ENCODE measurements at regions not wholly inside any gene's neighbourhood (a gene's known extent, or its start where the extent isn't known, plus 50 kb on each side); places are given as distances from the start of the nearest gene placed in this dataset.

GRCh38 chr3:168427835-168428475 is 332.2 kb upstream of the GOLIM4 start:
- ATAC-seq (no peak), FAIRE-seq (no peak), DNase-seq (ENCODE audit: low spot score) (no peak)
- Histone ChIP-seq H3K27ac (ENCODE audit: extremely low read length, insufficient read depth, low read length) (no peak overlapping the region), H3K27me3 (ENCODE audit: control insufficient read depth in 1 of 2, insufficient read depth in 2 of 2, low read length in 2 of 2) (no peaks in the 10 kb centered on the region), H3K79me2 (ENCODE audit: insufficient read depth, low read length) (no peaks in the 10 kb centered on the region), H3K4me1 (ENCODE audit: insufficient read depth, low read length) (no peaks in the 10 kb centered on the region), H4K20me1 (ENCODE audit: insufficient read depth, low read length) (no peaks in the 10 kb centered on the region), H3K36me3 (replicated peaks in 1 of 2; ENCODE audit: control insufficient read depth in 1 of 2, insufficient read depth in 2 of 2, low read length in 2 of 2) (no peaks in the 10 kb centered on the region), H2AFZ (ENCODE audit: low read length) (no peak overlapping the region), H3K9me3 (ENCODE audit: low read length) (no peaks in the 10 kb centered on the region), H3K4me3 (replicated peaks in 1 of 3; ENCODE audit: insufficient read depth in 1 of 3, low read depth in 2 of 3, low read length in 3 of 3) (no peak overlapping the region), H3K9ac (ENCODE audit: insufficient read depth, low read depth, low read length) (no peak overlapping the region), H3K4me2 (ENCODE audit: low read depth, low read length) (no peak overlapping the region)
- intact Hi-C loops (cut with micrococcal nuclease; ENCODE audit: unreplicated experiment) = no loop called here
- BruUV-seq (replicated peaks) = no TSS peak
- POLR2A ChIA-PET = no interaction called here
- 0% methylated on average over 1 of the region's 1 CpG for WGBS (ENCODE audit: low lambda C conversion rate)
- TF ChIP-seq CAMTA2 (CRISPR knock-in tag; IDR thresholded peaks at IDR 0.05; ENCODE audit: borderline replicate concordance) = no peak
- no peak for TF ChIP-seq XBP1 (CRISPR knock-in tag; IDR thresholded peaks at IDR 0.05)
- TF ChIP-seq ZNF12 (CRISPR knock-in tag; IDR thresholded peaks at IDR 0.05) = no peak
- TF ChIP-seq RBM22 (optimal IDR thresholded peaks at IDR 0.05; ENCODE audit: low read length) = no peak
- TF ChIP-seq ZNF552 (CRISPR knock-in tag; IDR thresholded peaks at IDR 0.05; ENCODE audit: borderline replicate concordance) = no peak
- CTCF ChIA-PET (ENCODE audit: low intra/inter-chr PET ratio, low total read pairs) = no interaction called here
- in situ Hi-C loops (cut with HindIII; ENCODE audit: extremely low pct_ligation_motif_present, low pct_unique_long_range_greater_than_20kb) = no loop called here

- intact Hi-C loops (cut with micrococcal nuclease; ENCODE audit: unreplicated experiment) (no loop called here), in situ Hi-C loops (cut with HindIII; ENCODE audit: extremely low pct_ligation_motif_present, low pct_unique_long_range_greater_than_20kb) (no loop called here)
- no peak for TF ChIP-seq NFKBIZ (CRISPR knock-in tag; IDR thresholded peaks at IDR 0.05)
- no peaks in the 10 kb centered on the region for H3K79me2 ChIP-seq (ENCODE audit: insufficient read depth, low read length)
- BruUV-seq (replicated peaks) = no TSS peak
- FAIRE-seq (no peak), DNase-seq (ENCODE audit: low spot score) (no peak), ATAC-seq (no peak)
- no peak overlapping the region for H3K4me3 ChIP-seq (replicated peaks in 1 of 3; ENCODE audit: insufficient read depth in 1 of 3, low read depth in 2 of 3, low read length in 3 of 3)
- no peaks in the 10 kb centered on the region for H3K9me3 ChIP-seq (ENCODE audit: low read length)
- ChIA-PET CTCF (ENCODE audit: low intra/inter-chr PET ratio, low total read pairs) (no interaction called here), POLR2A (no interaction called here)
- H2AFZ ChIP-seq (ENCODE audit: low read length) = no peak overlapping the region
- no peaks in the 10 kb centered on the region for H4K20me1 ChIP-seq (ENCODE audit: insufficient read depth, low read length)
- H3K36me3 ChIP-seq (replicated peaks in 1 of 2; ENCODE audit: control insufficient read depth in 1 of 2, insufficient read depth in 2 of 2, low read length in 2 of 2) = no peaks in the 10 kb centered on the region
- WGBS (ENCODE audit: low lambda C conversion rate) = 0% methylated on average over 2 of the region's 2 CpGs
- H3K4me1 ChIP-seq (ENCODE audit: insufficient read depth, low read length) = no peaks in the 10 kb centered on the region
- no peaks in the 10 kb centered on the region for H3K27me3 ChIP-seq (ENCODE audit: control insufficient read depth in 1 of 2, insufficient read depth in 2 of 2, low read length in 2 of 2)
- no peak overlapping the region for H3K4me2 ChIP-seq (ENCODE audit: low read depth, low read length)
- H3K27ac ChIP-seq (ENCODE audit: extremely low read length, insufficient read depth, low read length) = no peak overlapping the region
- H3K9ac ChIP-seq (ENCODE audit: insufficient read depth, low read depth, low read length) = no peak overlapping the region
Observed at GRCh38 chr3:168427156-168427555, 331.4 kb upstream of the GOLIM4 start.
